HT1080 (cell line): ENCODE measurements at regions not wholly inside any gene's neighbourhood (a gene's known extent, or its start where the extent isn't known, plus 50 kb on each side); places are given as distances from the start of the nearest gene placed in this dataset. TPM values are rescaled to one million over a fixed set of nuclear protein-coding genes. Genes with fewer than 3 reads are reported as not detected.
"Not testable (repeated sequence)": the region's sequence is repeated elsewhere in the genome, so short reads cannot be mapped to it uniquely, and the experiment has no call there.

Experiments used
- DNase-seq: peaks from one replicate; pipeline ENCODE4 v3.0.0-alpha.2; 2015; ENCODE audit warnings: low read depth
- small RNA-seq: library from RNA; depleted of rRNA; stranded (forward); fragments of <200 nt; gene quantifications from one replicate; pipeline ENCODE3, GENCODE V24; 2014

- no peak for DNase-seq
Measured at GRCh38 chr15:19899021-19899824, 642.4 kb downstream of the GOLGA6L6 start.

- DNase-seq, result peak; percentile 4
Measured at GRCh38 chr15:19888811-19889210, 652.8 kb downstream of the GOLGA6L6 start.

GRCh38 chr15:19844061-19844460, 697.5 kb downstream of the GOLGA6L6 start:
- not testable (repeated sequence) for DNase-seq

Small RNA genes lying in the stretch of these regions (small RNA-seq; reads per million reads assigned to genes)
- not detected for gene AC138701.2
- gene IGHD1OR15-1A, result not detected
- gene IGHD2OR15-2A, result not detected
- not detected for gene IGHD3OR15-3A
- not detected for gene IGHD4OR15-4A
- not detected for gene IGHD5OR15-5A
- gene RN7SL584P, result not detected
- not detected for gene RNU6-978P
